Spleen (tissue), 11 donors: ENCODE measurements at regions not wholly inside any gene's neighbourhood (a gene's known extent, or its start where the extent isn't known, plus 50 kb on each side); places are given as distances from the start of the nearest gene placed in this dataset.

Experiments
- DNase-seq: peaks from one replicate; pipeline ENCODE4 v3.0.0-alpha.2; 2020
- H3K27ac ChIP-seq, 8 donors: fragments of 200-600 bp; sonication (generic) in 7 of 8; 1 replicate in 4 of 8; 2 replicates in 4 of 8; pipeline versions ENCODE4 v1.5.0 to v1.8.0; 2016 to 2021; ENCODE audit warnings: inconsistent platforms in 4 of 8, mild to moderate bottlenecking in 4 of 8, moderate library complexity in 1 of 8
- H3K27me3 ChIP-seq, 7 donors: fragments of 200-600 bp; sonication (generic) in 6 of 7; replicated peaks in 1 of 7; 1 replicate in 4 of 7; 2 replicates in 3 of 7; pipeline versions ENCODE4 v1.5.0 to v1.8.0; 2016 to 2021; ENCODE audit warnings: inconsistent platforms in 3 of 7, mild to moderate bottlenecking in 1 of 7
- H3K36me3 ChIP-seq, 6 donors: fragments of 200-600 bp; sonication (generic) in 5 of 6; 1 replicate in 4 of 6; 2 replicates in 2 of 6; pipeline versions ENCODE4 v1.5.0 to v1.8.0; 2016 to 2021; ENCODE audit warnings: inconsistent platforms in 2 of 6
- H3K4me1 ChIP-seq, 6 donors: fragments of 200-600 bp; sonication (generic) in 5 of 6; 1 replicate in 3 of 6; 2 replicates in 3 of 6; pipeline versions ENCODE4 v1.5.0 to v1.8.0; 2016 to 2021; ENCODE audit warnings: inconsistent platforms in 3 of 6
- H3K4me3 ChIP-seq, 8 donors: fragments of 200-600 bp; sonication (generic) in 7 of 8; 1 replicate in 4 of 8; 2 replicates in 4 of 8; pipeline versions ENCODE4 v1.5.0 to v1.8.0; 2016 to 2021; ENCODE audit warnings: inconsistent platforms in 4 of 8, mild to moderate bottlenecking in 4 of 8, moderate library complexity in 2 of 8
- H3K9me3 ChIP-seq, 8 donors: fragments of 200-600 bp; sonication (generic) in 7 of 8; 1 replicate in 4 of 8; 2 replicates in 4 of 8; pipeline versions ENCODE4 v1.5.0 to v1.8.0; 2016 to 2021; ENCODE audit warnings: inconsistent platforms in 4 of 8
- CTCF ChIP-seq, 11 experiments: fragments of 200-600 bp in 7 of 11; fragments of 450-650 bp in 4 of 11; sonication (generic) in 4 of 11; IDR thresholded peaks in 8 of 11; conservative IDR thresholded peaks in 3 of 11; 1 replicate in 7 of 11; 2 replicates in 4 of 11; pipeline versions ENCODE4 v1.4.0 to v1.8.0; 2016 to 2021; ENCODE audit warnings: antibody characterized with exemption in 11 of 11, inconsistent platforms in 4 of 11, mild to moderate bottlenecking in 1 of 11
- POLR2A ChIP-seq, 3 donors: fragments of 450-650 bp; IDR thresholded peaks; one replicate each; pipeline ENCODE4 v1.5.1; 2017; ENCODE audit warnings: antibody characterized with exemption in 3 of 3, mild to moderate bottlenecking in 1 of 3
- POLR2AphosphoS5 ChIP-seq, 3 donors: sonication (generic); formaldehyde crosslinking; IDR thresholded peaks; one replicate each; pipeline ENCODE4 v1.5.1; 2017; ENCODE audit warnings: antibody characterized with exemption in 3 of 3
- WGBS, 5 donors: extraction: QIAGEN DNeasy Blood & Tissue Kit in 3 of 5; methylation state at CpG; one replicate each; pipeline versions ENCODE4 v1.1.5 to v1.1.7; 2013 to 2018; 5-methylcytosine and 5-hydroxymethylcytosine counted together
- intact Hi-C: fragments of 100-400 bp; cut with DNase I; formaldehyde crosslinking; loops from one replicate; pipeline ENCODE4 v1.15.0; 2023; ENCODE audit warnings: low total_unique reads
- donor health status: healthy with polysubstance abuse.
- donor health status: DM: no; HTN: no; CAD: no; lungs with moderate emphysema.
- donor health status: DM: no; HTN: no; CAD: no.
- donor health status: Bipolar disorder and iron deficiency.
- donor health status: healthy.
- donor health status: DM: no; HTN: no; CAD: no.
- donor health status: DM: yes; HTN: yes; CAD: no.

DNA sequence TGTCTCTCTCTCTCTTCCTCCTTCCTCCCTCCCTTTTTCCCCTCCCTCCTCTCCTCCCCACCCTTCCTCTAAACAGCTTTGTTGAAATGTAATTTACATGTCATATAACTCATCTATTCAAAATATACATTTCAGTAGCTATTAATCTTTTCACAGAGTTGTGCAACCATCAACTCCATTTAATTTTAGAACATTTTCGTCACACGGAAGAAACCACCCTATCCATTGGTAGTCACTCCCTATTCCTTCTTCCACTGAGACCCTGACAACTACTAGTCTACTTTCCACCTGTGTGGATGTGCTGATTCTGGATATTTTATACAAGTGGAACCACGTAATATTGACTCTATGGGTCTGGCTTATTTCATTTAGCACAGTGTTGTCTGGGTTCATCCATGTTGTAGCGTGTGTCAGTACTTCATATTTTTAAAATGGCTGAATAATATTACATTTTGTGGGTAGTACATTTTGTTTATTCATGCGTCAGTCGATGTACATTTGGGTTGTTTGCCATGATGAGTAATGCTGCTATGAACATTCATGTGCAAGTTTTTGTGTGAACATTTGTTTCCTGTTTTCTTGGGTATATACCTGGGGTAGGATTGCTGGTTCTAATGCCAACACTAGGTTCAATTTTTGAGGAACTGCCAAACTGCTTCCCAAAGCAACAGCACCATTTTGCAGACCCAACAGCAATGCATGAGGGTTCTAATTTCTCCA, 100.1 kb upstream of the GCFC2 start:
- H3K27ac ChIP-seq = no peak overlapping the region

GRCh38 chr2:75808793-75809535, 98.2 kb upstream of the GCFC2 start:
- 65 to 80% (median 70%) methylated on average over 4 of the region's 4 CpGs for WGBS, 5 donors
- no peaks in the 10 kb centered on the region for H3K36me3 ChIP-seq
- no peaks in the 10 kb centered on the region for H3K4me1 ChIP-seq
- intact Hi-C loops = no loop called here
- no peak overlapping the region for H3K27ac ChIP-seq
- no peaks in the 10 kb centered on the region for H3K27me3 ChIP-seq
- H3K4me3 ChIP-seq = no peak overlapping the region
- DNase-seq = no peak
- TF ChIP-seq CTCF (IDR thresholded peaks at IDR 0.05 in 8 of 11, conservative IDR thresholded peaks at IDR 0.05 in 3 of 11) (no peak), POLR2A (IDR thresholded peaks at IDR 0.05) (no peak), POLR2AphosphoS5 (IDR thresholded peaks at IDR 0.05) (no peak)
- H3K9me3 ChIP-seq = no peaks in the 10 kb centered on the region

More for the DNA sequence above, 100.1 kb upstream of the GCFC2 start:
- no peaks in the 10 kb centered on the region for H3K27me3 ChIP-seq
- no peaks in the 10 kb centered on the region for H3K36me3 ChIP-seq
- TF ChIP-seq POLR2AphosphoS5 (IDR thresholded peaks at IDR 0.05) = no peak
- H3K4me1 ChIP-seq = no peaks in the 10 kb centered on the region
- 81 to 93% (median 84%) methylated on average over 6 of the region's 6 CpGs for WGBS, 5 donors
- intact Hi-C loops = no loop called here
- no peaks in the 10 kb centered on the region for H3K9me3 ChIP-seq
- H3K4me3 ChIP-seq = no peak overlapping the region
- DNase-seq = no peak

DNA sequence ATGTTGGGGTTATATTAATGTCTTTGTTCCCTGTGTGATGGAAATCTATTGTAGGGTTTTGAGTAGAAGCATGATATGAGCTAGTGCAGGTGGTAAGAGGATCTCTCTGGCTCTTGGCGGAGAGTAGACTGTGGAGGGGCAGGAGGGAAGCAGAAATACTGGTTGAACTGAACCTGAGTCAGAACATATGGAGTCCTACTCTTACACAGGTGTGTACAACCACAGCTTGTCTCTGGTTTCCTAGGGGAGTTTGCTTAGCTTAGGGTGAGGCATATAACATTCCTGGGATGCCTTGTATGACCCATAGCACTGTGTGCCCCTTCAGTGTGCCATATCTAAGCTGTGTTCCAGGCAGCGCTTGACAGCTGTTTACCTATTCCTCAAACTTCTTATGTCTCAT, 97.3 kb upstream of the GCFC2 start:
- Histone ChIP-seq H3K4me3 (no peak overlapping the region), H3K36me3 (no peaks in the 10 kb centered on the region), H3K9me3 (no peaks in the 10 kb centered on the region), H3K27ac (no peak overlapping the region), H3K27me3 (no peaks in the 10 kb centered on the region), H3K4me1 (no peaks in the 10 kb centered on the region)
- TF ChIP-seq POLR2A (IDR thresholded peaks at IDR 0.05) = no peak
- TF ChIP-seq CTCF (IDR thresholded peaks at IDR 0.05 in 8 of 11, conservative IDR thresholded peaks at IDR 0.05 in 3 of 11) = no peak
- no peak for TF ChIP-seq POLR2AphosphoS5 (IDR thresholded peaks at IDR 0.05)
- WGBS, 5 donors = 85 to 93% (median 90%) methylated on average over 2 of the region's 2 CpGs
- intact Hi-C loops = no loop called here
- no peak for DNase-seq

DNA sequence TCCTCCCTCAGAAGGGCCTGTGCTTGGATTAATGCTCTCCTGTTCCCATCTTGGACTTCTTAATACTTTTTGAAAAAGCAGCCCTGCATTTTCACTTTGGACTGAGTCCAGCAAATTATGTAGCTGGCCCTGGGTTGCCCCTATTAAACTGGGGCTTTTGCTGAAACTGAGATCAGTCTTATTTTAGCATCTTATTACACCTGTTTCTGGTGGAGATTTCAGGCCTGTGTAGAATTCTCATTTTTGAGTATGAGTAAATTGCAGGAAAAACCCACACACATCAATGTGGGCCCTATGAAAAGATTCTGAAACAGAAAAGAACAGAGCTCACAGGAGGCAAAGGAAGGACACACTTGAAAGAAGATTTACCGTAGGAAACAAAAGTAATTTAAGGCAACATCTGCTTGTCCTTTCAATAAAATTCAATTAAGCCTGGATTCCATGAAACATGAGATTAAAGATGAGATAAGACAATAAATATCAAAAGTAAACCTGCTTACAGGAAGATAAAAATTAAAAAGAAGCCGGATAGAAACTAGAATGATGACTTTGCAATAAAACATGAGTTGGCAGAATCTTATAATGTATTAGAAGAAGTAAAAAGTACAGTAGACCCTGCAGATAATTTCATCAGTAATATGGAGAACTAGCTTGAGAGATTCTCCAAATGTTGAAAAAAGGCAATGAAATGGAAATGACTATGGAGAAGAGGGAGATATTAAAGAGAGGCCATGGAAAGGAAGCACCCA, 90.7 kb upstream of the GCFC2 start:
- no peak for TF ChIP-seq POLR2AphosphoS5 (IDR thresholded peaks at IDR 0.05)
- no peak for TF ChIP-seq CTCF (IDR thresholded peaks at IDR 0.05 in 8 of 11, conservative IDR thresholded peaks at IDR 0.05 in 3 of 11)
- no peak for TF ChIP-seq POLR2A (IDR thresholded peaks at IDR 0.05)
- Histone ChIP-seq H3K9me3 (no peaks in the 10 kb centered on the region), H3K4me1 (no peaks in the 10 kb centered on the region), H3K27ac (no peak overlapping the region), H3K36me3 (no peaks in the 10 kb centered on the region), H3K4me3 (no peak overlapping the region), H3K27me3 (no peaks in the 10 kb centered on the region)
- WGBS, 5 donors = 19 to 54% (median 45%) methylated on average over 2 of the region's 2 CpGs
- DNase-seq = no peak
- intact Hi-C loops = no loop called here
